ENCODE measurements at regions not wholly inside any gene's neighbourhood (a gene's known extent, or its start where the extent isn't known, plus 50 kb on each side); places are given as distances from the start of the nearest gene placed in this dataset.

DNA sequence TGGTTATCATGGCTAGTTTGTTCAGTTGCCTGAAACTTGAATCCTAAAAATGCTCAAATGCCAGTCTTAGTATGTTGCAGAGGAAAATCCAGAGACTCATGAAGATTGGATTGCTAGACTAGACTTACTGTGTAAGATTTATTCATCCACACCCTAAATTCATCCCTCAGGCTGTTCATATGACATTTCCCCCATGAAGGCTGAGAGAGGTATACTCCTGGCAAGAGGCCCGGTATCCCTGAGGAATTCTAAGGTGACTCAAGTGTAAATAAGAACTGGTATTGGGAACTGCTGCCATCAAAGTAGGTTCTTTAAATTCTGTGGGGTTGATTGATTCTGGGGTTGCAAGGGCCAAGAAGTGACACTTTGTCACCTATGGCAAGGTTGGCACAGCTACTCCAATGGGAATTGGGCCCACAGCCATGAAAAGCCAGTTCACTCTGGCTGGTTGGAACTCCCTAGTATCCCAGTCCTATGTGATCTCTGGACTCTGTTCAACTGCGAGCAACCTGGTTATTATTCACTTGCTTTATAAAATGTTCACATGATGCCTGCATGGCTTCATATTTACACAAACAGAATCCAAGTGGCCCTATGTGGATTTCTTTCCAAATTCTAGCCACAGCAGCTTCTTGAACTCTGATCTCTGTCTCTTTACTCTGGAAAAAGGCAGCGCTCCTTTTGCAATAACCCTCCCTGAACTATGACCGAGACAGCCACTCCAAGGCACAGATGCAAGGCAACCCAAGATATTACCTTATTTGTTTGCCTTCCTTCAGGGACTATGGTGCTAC is 429.1 kb downstream of the CBLN2 start:
- no peak for TF ChIP-seq POLR2A (IDR thresholded peaks at IDR 0.05; ENCODE audit: extremely low read depth, insufficient read length)
- TF ChIP-seq MAX (IDR thresholded peaks at IDR 0.05; ENCODE audit: low read depth, low read length) = no peak
- no peak for TF ChIP-seq MYC (IDR thresholded peaks at IDR 0.05; ENCODE audit: low read depth, low read length)
- TF ChIP-seq CTCF (IDR thresholded peaks at IDR 0.05; ENCODE audit: low read depth, low read length) = no peak
- H3K4me3 ChIP-seq (ENCODE audit: low read depth, low read length) = no peak overlapping the region
- no peak for DNase-seq (ENCODE audit: low read depth)

DNA sequence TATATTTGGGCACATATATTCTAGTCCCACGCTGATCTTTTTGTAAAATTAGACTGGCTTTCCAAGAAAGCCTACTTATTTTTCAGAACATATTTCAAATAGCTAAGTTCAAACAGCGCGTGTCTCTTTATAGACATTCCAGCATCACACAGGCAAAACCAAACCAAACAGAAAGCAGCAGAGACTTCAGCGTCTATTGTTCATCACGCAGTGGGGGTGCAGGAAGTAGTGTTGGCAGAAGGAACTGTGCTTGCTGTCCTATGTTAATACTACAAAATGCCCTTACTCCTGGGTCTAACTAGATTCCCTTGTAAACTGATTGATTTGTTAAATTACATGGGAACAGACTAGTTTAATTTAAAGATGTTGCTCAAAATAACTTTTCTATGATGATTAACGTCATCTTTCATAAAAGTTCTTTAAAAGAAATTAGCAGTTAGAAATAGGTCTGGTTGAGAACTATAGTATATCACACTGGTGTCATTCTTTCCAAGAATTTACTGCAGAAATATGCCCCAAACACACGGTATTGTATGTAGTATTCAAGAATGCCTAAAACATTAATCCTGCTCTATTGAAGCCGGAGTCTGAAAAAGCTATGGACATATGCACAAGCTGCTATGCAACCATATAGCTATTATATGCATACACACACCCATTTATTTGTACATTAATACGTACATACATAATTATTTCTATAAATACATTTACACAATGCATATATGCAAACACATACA is 436.3 kb downstream of the CBLN2 start:
- no peak for DNase-seq (ENCODE audit: low read depth)
- H3K4me3 ChIP-seq (ENCODE audit: low read depth, low read length) = no peak overlapping the region
- TF ChIP-seq MAX (IDR thresholded peaks at IDR 0.05; ENCODE audit: low read depth, low read length) = no peak
- no peak for TF ChIP-seq MYC (IDR thresholded peaks at IDR 0.05; ENCODE audit: low read depth, low read length)
- TF ChIP-seq POLR2A (IDR thresholded peaks at IDR 0.05; ENCODE audit: extremely low read depth, insufficient read length) = no peak
- TF ChIP-seq CTCF (IDR thresholded peaks at IDR 0.05; ENCODE audit: low read depth, low read length) = no peak

DNA sequence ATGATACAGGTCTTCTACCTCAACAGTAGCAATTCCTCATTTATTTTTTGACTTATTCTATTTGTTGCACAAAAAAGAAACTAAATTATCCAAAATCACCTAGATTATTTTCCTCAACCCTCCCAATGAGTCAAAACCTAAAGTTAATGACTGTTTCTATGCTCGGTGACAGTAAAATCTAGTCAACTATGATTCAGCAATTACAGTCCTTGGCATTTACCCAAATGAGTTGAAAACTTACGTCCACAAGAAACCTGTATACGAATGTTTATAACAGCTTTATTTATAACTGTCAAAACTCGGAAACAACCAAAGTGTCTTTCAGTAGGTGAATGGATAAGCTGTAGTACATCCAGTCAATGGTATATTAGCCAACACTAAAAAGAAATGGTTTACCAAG is 439.3 kb downstream of the CBLN2 start:
- TF ChIP-seq POLR2A (IDR thresholded peaks at IDR 0.05; ENCODE audit: extremely low read depth, insufficient read length) = no peak
- no peak for TF ChIP-seq MYC (IDR thresholded peaks at IDR 0.05; ENCODE audit: low read depth, low read length)
- no peak for TF ChIP-seq MAX (IDR thresholded peaks at IDR 0.05; ENCODE audit: low read depth, low read length)
- no peak for TF ChIP-seq CTCF (IDR thresholded peaks at IDR 0.05; ENCODE audit: low read depth, low read length)
- no peak for DNase-seq (ENCODE audit: low read depth)

GRCh38 chr18:72102412-72102811 is 441.7 kb downstream of the CBLN2 start:
- TF ChIP-seq CTCF (IDR thresholded peaks at IDR 0.05; ENCODE audit: low read depth, low read length) = no peak
- no peak for DNase-seq (ENCODE audit: low read depth)
- no peak overlapping the region for H3K4me3 ChIP-seq (ENCODE audit: low read depth, low read length)

More for the DNA sequence above, 439.3 kb downstream of the CBLN2 start:
- no peak overlapping the region for H3K4me3 ChIP-seq (ENCODE audit: low read depth, low read length)

DNA sequence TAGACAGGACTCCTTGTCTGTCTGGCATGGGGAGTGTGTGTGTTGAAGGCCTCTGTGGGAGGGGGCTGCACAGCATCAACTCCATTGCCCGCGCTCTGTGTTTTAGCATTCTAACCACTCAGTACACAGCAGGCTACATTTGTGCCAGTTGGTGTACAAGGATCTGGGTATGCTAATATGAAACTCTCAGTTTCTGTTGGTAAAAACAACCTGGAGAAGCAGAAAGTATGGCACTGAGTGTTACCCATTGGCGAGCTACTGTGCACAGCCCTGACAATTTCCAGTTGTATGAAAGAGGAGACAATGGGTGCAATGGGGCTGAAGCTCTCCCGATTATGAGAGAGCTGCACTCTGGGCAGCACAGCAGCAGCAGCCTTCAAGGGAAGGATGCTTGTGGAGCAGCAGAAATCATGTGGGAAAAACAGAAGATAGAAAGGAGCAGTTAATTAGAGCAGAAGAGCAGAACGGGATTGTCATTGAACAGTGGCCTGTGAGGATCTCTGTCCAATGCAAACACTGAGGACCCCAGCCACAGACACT is 443.6 kb downstream of the CBLN2 start:
- no peak overlapping the region for H3K4me3 ChIP-seq (ENCODE audit: low read depth, low read length)
- DNase-seq (ENCODE audit: low read depth) = no peak
- TF ChIP-seq CTCF (IDR thresholded peaks at IDR 0.05; ENCODE audit: low read depth, low read length) (no peak), MAX (IDR thresholded peaks at IDR 0.05; ENCODE audit: low read depth, low read length) (no peak), MYC (IDR thresholded peaks at IDR 0.05; ENCODE audit: low read depth, low read length) (no peak), POLR2A (IDR thresholded peaks at IDR 0.05; ENCODE audit: extremely low read depth, insufficient read length) (no peak)

Measured in NB4 (cell line).